ENCODE measurements at regions not wholly inside any gene's neighbourhood (a gene's known extent, or its start where the extent isn't known, plus 50 kb on each side); places are given as distances from the start of the nearest gene placed in this dataset.

GRCh38 chr9:129332581-129332980 lies 154.5 kb upstream of the IER5L start:
- H3K4me1 ChIP-seq (ENCODE audit: control insufficient read depth, low read length), result peaks cover 7% of the 10 kb centered on the region; the same call in 1 of the 2 replicates
- H3K4me3 ChIP-seq (ENCODE audit: low read length), result no peak overlapping the region
- no peak overlapping the region for H3K27ac ChIP-seq (ENCODE audit: low read depth, low read length)
- H3K79me2 ChIP-seq (ENCODE audit: control insufficient read depth, low read length), result no peaks in the 10 kb centered on the region
- no peaks in the 10 kb centered on the region for H3K36me3 ChIP-seq (ENCODE audit: control insufficient read depth, low read length)
- no peaks in the 10 kb centered on the region for H4K20me1 ChIP-seq (ENCODE audit: control insufficient read depth, insufficient read depth, low read depth, low read length)
- TF ChIP-seq CTCF (IDR thresholded peaks at IDR 0.05; ENCODE audit: low read depth, low read length, poor library complexity, severe bottlenecking) (no peak), EZH2phosphoT487 (IDR thresholded peaks at IDR 0.05; ENCODE audit: borderline replicate concordance, low read length) (no peak)
- no peaks in the 10 kb centered on the region for H3K9me2 ChIP-seq (replicated peaks; ENCODE audit: control insufficient read depth, low read length)
- H3F3A ChIP-seq (ENCODE audit: control insufficient read depth, insufficient read depth), result no peaks in the 10 kb centered on the region
- peaks cover 31% of the 10 kb centered on the region for H3K27me3 ChIP-seq (ENCODE audit: control insufficient read depth, low read length)
- H3K9me3 ChIP-seq (ENCODE audit: control insufficient read depth, insufficient read depth, low read length), result 0 out of 2 replicates have a peak, but pooled peaks cover 6% of the 10 kb centered on the region
- no peak overlapping the region for H3K4me2 ChIP-seq (ENCODE audit: low read length)

DNA sequence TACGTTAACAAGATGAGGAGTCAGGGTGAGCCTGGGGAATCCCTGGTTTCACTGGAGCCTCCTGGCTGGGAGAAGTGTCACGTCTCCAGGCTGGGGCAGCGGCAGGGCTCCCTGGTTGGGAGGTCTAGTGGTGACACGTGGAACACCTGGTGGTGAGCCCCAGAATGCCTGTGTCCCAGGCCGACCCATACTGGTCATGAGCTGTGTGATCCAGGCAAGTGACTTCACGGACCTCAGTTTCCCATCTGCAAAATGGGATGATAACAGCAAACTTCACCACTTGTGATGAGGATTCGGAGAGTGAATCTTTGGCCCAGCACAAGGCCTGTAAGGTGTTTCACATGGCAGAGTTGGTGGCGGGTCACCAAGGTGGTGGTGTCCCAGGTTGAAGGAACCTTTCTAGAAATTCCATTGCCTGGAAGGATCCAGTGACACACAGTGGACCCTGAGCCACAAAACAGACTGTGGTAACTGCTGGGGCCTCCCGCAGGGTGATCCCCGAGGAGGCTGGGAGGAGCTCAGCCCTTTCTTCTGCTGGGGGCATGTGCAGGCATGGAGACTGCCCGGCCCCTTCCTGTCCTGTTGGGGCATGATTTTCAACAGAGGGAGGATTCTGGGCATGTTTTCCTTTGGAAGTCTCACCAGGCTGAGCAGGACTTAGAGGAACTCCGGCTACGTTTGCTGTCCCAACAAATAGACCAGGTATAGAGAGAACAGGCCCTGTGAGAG lies 153.9 kb upstream of the IER5L start:
- Histone ChIP-seq H3F3A (ENCODE audit: control insufficient read depth, insufficient read depth) (no peaks in the 10 kb centered on the region), H3K4me2 (ENCODE audit: low read length) (no peak overlapping the region), H3K79me2 (ENCODE audit: control insufficient read depth, low read length) (no peaks in the 10 kb centered on the region), H3K9me2 (replicated peaks; ENCODE audit: control insufficient read depth, low read length) (no peaks in the 10 kb centered on the region), H3K4me1 (ENCODE audit: control insufficient read depth, low read length) (peaks cover 7% of the 10 kb centered on the region; the same call in 1 of the 2 replicates), H3K36me3 (ENCODE audit: control insufficient read depth, low read length) (no peaks in the 10 kb centered on the region), H3K9me3 (ENCODE audit: control insufficient read depth, insufficient read depth, low read length) (0 out of 2 replicates have a peak, but pooled peaks cover 6% of the 10 kb centered on the region), H4K20me1 (ENCODE audit: control insufficient read depth, insufficient read depth, low read depth, low read length) (no peaks in the 10 kb centered on the region), H3K27me3 (ENCODE audit: control insufficient read depth, low read length) (peaks cover 25% of the 10 kb centered on the region), H3K27ac (ENCODE audit: low read depth, low read length) (no peak overlapping the region), H3K4me3 (ENCODE audit: low read length) (no peak overlapping the region)
- no peak for TF ChIP-seq CTCF (IDR thresholded peaks at IDR 0.05; ENCODE audit: low read depth, low read length, poor library complexity, severe bottlenecking)
- no peak for TF ChIP-seq EZH2phosphoT487 (IDR thresholded peaks at IDR 0.05; ENCODE audit: borderline replicate concordance, low read length)

DNA sequence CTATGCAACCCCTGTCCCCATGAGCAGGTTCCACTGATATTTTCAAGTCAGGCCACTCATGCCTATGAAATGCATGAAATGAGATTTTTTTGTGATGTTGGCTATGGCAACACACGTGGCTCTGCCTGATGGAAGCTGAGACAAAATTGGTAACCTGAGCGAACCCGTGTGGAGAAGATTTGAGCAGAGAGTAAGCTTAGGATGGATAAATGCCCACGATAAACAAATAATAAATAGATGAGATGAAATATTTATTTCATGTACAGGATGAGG lies 153.4 kb upstream of the IER5L start:
- TF ChIP-seq EZH2phosphoT487 (IDR thresholded peaks at IDR 0.05; ENCODE audit: borderline replicate concordance, low read length) (no peak), CTCF (IDR thresholded peaks at IDR 0.05; ENCODE audit: low read depth, low read length, poor library complexity, severe bottlenecking) (no peak)
- Histone ChIP-seq H4K20me1 (ENCODE audit: control insufficient read depth, insufficient read depth, low read depth, low read length) (no peaks in the 10 kb centered on the region), H3K9me3 (ENCODE audit: control insufficient read depth, insufficient read depth, low read length) (0 out of 2 replicates have a peak, but pooled peaks cover 6% of the 10 kb centered on the region), H3K9me2 (replicated peaks; ENCODE audit: control insufficient read depth, low read length) (no peaks in the 10 kb centered on the region), H3F3A (ENCODE audit: control insufficient read depth, insufficient read depth) (no peaks in the 10 kb centered on the region), H3K27ac (ENCODE audit: low read depth, low read length) (no peak overlapping the region), H3K79me2 (ENCODE audit: control insufficient read depth, low read length) (no peaks in the 10 kb centered on the region), H3K4me2 (ENCODE audit: low read length) (no peak overlapping the region), H3K27me3 (ENCODE audit: control insufficient read depth, low read length) (peaks cover 22% of the 10 kb centered on the region), H3K4me3 (ENCODE audit: low read length) (no peak overlapping the region), H3K36me3 (ENCODE audit: control insufficient read depth, low read length) (no peaks in the 10 kb centered on the region), H3K4me1 (ENCODE audit: control insufficient read depth, low read length) (peaks cover 3% of the 10 kb centered on the region; the same call in 1 of the 2 replicates)

All from DOHH2 (cell line).